Ovary (tissue), 3 donors: ENCODE measurements at regions not wholly inside any gene's neighbourhood (a gene's known extent, or its start where the extent isn't known, plus 50 kb on each side); places are given as distances from the start of the nearest gene placed in this dataset.

Experiments
- POLR2A ChIP-seq: fragments of 450-650 bp; IDR thresholded peaks from one replicate; pipeline ENCODE4 v1.6.1; 2017; ENCODE audit warnings: antibody characterized with exemption, mild to moderate bottlenecking, moderate library complexity
- TF ChIP-seq, protein P1 (sequence below), 3 donors: fragments of 450-650 bp in 2 of 3; fragments of 200-600 bp in 1 of 3; IDR thresholded peaks; one replicate each; pipeline versions ENCODE4 v1.5.1 to v1.8.0; 2016 to 2022; ENCODE audit warnings: antibody characterized with exemption in 3 of 3, mild to moderate bottlenecking in 1 of 3
- donor health status: DM: no; HTN: no; CAD: no.

DNA sequence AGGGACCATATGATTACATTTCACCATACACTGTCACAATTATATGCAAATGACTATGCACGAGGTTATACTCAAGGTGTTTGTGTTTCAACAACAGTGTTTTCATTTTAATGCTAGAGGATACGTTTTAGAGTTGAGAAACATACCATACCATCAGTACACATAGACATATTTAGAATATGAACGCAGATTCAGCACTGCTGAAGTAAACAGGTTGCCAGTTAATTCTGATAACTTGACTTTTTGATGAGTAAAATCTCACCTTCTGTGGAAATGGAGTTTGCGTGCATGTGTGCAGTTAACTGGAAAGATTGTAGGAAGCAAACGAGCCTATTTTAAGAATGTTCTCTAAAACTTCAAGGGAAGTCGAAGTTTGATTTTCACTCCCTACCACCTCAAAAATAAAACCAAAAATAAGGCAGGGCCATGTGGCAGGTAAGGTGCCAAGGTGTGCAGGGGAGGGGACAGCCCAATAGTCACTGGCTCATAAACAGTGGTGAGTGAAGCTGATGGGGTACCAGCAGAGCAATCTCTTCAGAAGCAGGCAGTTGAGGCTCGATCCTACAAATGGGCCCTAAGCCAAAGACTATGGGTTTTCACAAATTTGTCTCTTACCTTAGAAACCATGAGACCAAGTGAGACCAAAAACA lies 213.1 kb downstream of the IKZF2 start:
- TF ChIP-seq, protein P1, sequence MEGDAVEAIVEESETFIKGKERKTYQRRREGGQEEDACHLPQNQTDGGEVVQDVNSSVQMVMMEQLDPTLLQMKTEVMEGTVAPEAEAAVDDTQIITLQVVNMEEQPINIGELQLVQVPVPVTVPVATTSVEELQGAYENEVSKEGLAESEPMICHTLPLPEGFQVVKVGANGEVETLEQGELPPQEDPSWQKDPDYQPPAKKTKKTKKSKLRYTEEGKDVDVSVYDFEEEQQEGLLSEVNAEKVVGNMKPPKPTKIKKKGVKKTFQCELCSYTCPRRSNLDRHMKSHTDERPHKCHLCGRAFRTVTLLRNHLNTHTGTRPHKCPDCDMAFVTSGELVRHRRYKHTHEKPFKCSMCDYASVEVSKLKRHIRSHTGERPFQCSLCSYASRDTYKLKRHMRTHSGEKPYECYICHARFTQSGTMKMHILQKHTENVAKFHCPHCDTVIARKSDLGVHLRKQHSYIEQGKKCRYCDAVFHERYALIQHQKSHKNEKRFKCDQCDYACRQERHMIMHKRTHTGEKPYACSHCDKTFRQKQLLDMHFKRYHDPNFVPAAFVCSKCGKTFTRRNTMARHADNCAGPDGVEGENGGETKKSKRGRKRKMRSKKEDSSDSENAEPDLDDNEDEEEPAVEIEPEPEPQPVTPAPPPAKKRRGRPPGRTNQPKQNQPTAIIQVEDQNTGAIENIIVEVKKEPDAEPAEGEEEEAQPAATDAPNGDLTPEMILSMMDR (IDR thresholded peaks at IDR 0.05) = no peak
- no peak for TF ChIP-seq POLR2A
